Testis (tissue), 2 donors: ENCODE measurements at regions not wholly inside any gene's neighbourhood (a gene's known extent, or its start where the extent isn't known, plus 50 kb on each side); places are given as distances from the start of the nearest gene placed in this dataset.

ENCODE experiments used
- DNase-seq: peaks from one replicate; pipeline ENCODE4 v3.0.0-alpha.2; 2019
- H3K27ac ChIP-seq, 2 donors: fragments of 200-600 bp; sonication (generic); one replicate each; pipeline ENCODE4 v1.5.1; 2019
- H3K27me3 ChIP-seq: fragments of 200-600 bp; sonication (generic); one replicate; pipeline ENCODE4 v1.5.1; 2019
- H3K36me3 ChIP-seq: fragments of 200-600 bp; sonication (generic); one replicate; pipeline ENCODE4 v1.5.1; 2017; ENCODE audit warnings: low read depth; ENCODE audit errors: missing control alignments
- H3K4me1 ChIP-seq: fragments of 200-600 bp; sonication (generic); one replicate; pipeline ENCODE4 v1.5.1; 2019
- H3K4me3 ChIP-seq, 2 donors: fragments of 200-600 bp; sonication (generic); one replicate each; pipeline ENCODE4 v1.5.1; 2017 to 2019
- H3K9me3 ChIP-seq: fragments of 200-600 bp; sonication (generic); one replicate; pipeline ENCODE4 v1.5.1; 2017
- POLR2A ChIP-seq: fragments of 450-650 bp; IDR thresholded peaks from one replicate; pipeline ENCODE4 v1.6.1; 2017; ENCODE audit warnings: antibody characterized with exemption, mild to moderate bottlenecking, moderate library complexity
- WGBS, 2 donors: methylation state at CpG; one replicate each; pipeline ENCODE4 v1.1.5; 2018; 5-methylcytosine and 5-hydroxymethylcytosine counted together
- intact Hi-C: fragments of 100-400 bp; cut with DNase I; formaldehyde crosslinking; loops from one replicate; pipeline ENCODE4 v1.15.1; 2023; ENCODE audit warnings: low total_unique reads
- TF ChIP-seq, protein P1 (sequence below), 3 experiments: fragments of 450-650 bp in 2 of 3; fragments of 200-600 bp in 1 of 3; sonication (generic) in 1 of 3; IDR thresholded peaks; one replicate each; pipeline ENCODE4 v1.5.1; 2016 to 2019; ENCODE audit warnings: antibody characterized with exemption in 3 of 3, mild to moderate bottlenecking in 2 of 3, moderate library complexity in 1 of 3

DNA sequence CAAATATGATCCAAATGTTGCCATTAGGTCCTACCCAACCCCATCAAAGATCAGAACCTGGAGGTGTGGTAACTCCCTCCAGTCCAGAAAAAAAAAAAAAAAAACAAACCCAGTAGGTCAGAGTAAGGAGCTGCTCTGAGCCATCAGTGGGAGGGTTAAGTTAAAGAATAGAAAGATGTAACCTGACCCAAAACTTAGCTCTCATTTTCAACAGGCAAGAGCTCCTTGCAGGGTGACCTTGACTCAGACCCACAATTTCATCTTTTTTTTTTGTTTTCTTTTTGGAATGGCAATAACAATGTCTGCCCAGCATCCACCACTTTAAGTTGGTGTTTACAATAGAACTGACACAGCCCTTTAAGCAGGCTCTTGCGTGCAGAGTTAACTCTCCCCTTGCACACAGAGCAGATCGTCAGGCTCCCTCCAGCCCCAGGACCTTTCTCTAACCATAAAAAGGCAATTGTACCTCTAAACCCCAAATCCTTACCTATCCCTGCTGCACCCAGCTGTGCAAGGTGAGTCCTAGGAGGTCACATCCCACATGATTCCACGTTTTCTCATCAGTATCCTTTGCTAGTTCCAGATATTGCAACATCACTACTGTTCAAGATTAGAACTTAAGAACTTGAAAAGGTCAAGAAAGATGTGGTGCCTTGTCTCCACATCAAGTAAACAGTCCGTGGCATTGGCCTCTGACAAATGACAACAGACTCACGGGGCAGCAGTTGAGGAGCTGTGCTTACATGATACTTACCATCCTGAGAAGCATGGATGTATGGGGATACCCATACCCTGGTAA, 178.6 kb upstream of the EEA1 start:
- intact Hi-C loops = no loop called here

DNA sequence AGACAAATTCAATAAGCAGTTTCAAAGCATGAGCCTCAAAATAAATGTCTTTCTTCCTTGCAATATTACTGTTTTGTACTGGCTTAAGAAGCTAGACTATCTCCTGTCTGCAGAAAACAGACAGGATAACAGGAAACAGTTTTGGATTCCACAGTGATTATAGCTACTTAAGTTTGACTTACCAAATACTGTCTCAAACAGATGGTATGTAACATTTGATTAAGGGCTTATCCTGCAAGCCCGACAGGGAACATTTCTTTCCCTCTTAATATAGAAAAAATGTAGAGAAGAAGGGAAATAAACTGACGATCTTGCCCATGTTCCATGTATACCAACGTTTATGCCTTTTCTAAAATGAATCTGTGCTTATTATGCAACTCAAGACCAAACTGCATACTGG, 179.9 kb upstream of the EEA1 start:
- intact Hi-C loops = no loop called here
- peaks cover 15% of the 10 kb centered on the region for H3K4me1 ChIP-seq
- H3K36me3 ChIP-seq = no peaks in the 10 kb centered on the region

More for the DNA sequence above, 178.6 kb upstream of the EEA1 start:
- 78 to 79% methylated on average over 5 of the region's 5 CpGs for WGBS, 2 donors
- Histone ChIP-seq H3K27me3 (no peaks in the 10 kb centered on the region), H3K9me3 (no peaks in the 10 kb centered on the region), H3K27ac (no peak overlapping the region), H3K4me3 (no peak overlapping the region), H3K4me1 (peaks cover 7% of the 10 kb centered on the region), H3K36me3 (no peaks in the 10 kb centered on the region)
- DNase-seq = no peak
- TF ChIP-seq POLR2A = no peak
- TF ChIP-seq, protein P1, sequence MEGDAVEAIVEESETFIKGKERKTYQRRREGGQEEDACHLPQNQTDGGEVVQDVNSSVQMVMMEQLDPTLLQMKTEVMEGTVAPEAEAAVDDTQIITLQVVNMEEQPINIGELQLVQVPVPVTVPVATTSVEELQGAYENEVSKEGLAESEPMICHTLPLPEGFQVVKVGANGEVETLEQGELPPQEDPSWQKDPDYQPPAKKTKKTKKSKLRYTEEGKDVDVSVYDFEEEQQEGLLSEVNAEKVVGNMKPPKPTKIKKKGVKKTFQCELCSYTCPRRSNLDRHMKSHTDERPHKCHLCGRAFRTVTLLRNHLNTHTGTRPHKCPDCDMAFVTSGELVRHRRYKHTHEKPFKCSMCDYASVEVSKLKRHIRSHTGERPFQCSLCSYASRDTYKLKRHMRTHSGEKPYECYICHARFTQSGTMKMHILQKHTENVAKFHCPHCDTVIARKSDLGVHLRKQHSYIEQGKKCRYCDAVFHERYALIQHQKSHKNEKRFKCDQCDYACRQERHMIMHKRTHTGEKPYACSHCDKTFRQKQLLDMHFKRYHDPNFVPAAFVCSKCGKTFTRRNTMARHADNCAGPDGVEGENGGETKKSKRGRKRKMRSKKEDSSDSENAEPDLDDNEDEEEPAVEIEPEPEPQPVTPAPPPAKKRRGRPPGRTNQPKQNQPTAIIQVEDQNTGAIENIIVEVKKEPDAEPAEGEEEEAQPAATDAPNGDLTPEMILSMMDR (IDR thresholded peaks at IDR 0.05) = no peak

DNA sequence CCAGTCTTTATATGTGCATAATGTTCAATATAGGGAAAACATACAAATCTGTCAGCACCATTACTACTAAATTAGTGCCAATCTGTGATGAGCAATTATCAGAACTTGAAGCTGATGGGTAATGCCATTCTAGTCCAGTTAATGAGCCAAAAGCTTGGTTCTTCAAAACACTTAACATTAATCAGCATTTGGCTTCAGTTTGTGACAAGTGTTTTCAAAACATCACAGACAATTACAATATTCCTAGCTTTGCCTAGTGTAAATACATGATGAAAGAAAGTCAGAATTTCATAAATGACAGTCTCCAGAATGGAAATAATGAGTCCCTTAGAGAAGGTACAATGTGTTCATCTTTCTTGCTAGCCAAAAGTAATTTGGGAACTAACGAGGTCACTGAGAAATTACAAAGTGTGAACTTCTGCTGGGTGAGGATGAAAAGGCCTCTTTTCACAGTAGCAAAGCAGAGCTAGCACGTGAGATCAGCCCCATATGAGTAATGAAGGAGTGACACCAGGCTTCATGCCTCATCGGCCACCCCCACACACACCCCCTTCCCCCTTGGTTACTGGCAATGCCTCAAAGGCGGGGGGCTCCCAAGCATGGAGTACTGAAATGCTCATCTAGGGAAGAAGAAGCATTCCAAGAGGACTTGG, 180.6 kb upstream of the EEA1 start:
- intact Hi-C loops = no loop called here

More for the DNA sequence above, 179.9 kb upstream of the EEA1 start:
- Histone ChIP-seq H3K9me3 (no peaks in the 10 kb centered on the region), H3K27me3 (no peaks in the 10 kb centered on the region), H3K4me3 (no peak overlapping the region), H3K27ac (no peak overlapping the region)
- WGBS, 2 donors = 60 to 69% methylated on average over 3 of the region's 3 CpGs
- TF ChIP-seq, protein P1 (IDR thresholded peaks at IDR 0.05) = no peak
- TF ChIP-seq POLR2A = no peak
- no peak for DNase-seq

DNA sequence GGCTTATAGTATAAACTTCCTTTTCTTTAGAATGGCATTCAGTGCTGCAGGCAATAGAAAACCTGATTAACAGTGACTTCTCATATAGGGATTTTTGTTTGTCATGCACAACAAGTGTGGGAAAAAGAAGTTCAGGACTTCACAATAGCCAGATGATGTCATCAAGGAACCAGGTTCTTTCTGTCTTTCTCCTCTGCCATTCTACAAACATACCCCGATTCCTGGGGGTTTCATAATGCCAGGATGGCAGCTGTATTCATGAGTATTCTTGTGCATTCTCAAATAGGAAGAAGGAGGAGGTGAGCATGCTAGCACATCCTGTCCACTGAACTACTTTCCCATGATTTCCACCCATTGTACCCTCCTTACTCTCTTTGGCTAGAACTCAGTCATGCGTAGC, 182.7 kb upstream of the EEA1 start:
- Histone ChIP-seq H3K36me3 (no peaks in the 10 kb centered on the region), H3K4me1 (peaks cover 28% of the 10 kb centered on the region), H3K27ac (no peak overlapping the region), H3K27me3 (no peaks in the 10 kb centered on the region), H3K9me3 (no peaks in the 10 kb centered on the region), H3K4me3 (no peak overlapping the region)
- no peak for TF ChIP-seq POLR2A
- TF ChIP-seq, protein P1 (IDR thresholded peaks at IDR 0.05) = no peak
- intact Hi-C loops = no loop called here
- WGBS, 2 donors = 78 to 84% methylated on average over 2 of the region's 2 CpGs
- no peak for DNase-seq

More for the DNA sequence above, 180.6 kb upstream of the EEA1 start:
- Histone ChIP-seq H3K4me3 (no peak overlapping the region), H3K4me1 (peaks cover 15% of the 10 kb centered on the region), H3K9me3 (no peaks in the 10 kb centered on the region), H3K36me3 (no peaks in the 10 kb centered on the region), H3K27me3 (no peaks in the 10 kb centered on the region), H3K27ac (no peak overlapping the region)
- no peak for DNase-seq
- WGBS, 2 donors = 50 to 65% methylated on average over 4 of the region's 4 CpGs
- TF ChIP-seq, protein P1 (IDR thresholded peaks at IDR 0.05) = no peak
- TF ChIP-seq POLR2A = no peak
